ENCODE measurements at regions not wholly inside any gene's neighbourhood (a gene's known extent, or its start where the extent isn't known, plus 50 kb on each side); places are given as distances from the start of the nearest gene placed in this dataset.

DNA sequence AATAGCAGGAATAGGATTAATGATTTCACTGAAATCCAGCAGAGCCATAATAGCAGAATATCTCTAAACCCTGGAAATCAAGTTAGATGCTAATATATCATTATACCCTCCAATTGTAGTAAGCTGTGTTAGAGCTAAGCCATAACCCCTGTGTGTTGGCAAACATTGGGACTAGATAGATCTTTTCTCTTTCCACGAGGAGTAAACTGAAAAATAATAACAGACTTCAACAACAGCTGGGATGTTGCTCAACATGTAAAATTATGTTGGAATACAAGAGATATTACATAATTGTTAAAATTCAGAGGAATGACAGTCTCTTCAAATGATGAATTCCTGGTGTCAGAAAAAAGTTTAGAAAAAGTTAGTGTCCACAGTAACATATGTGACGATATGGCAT is 383.8 kb downstream of the SNAPC1 start:
- Histone ChIP-seq H3K23ac (ENCODE audit: insufficient read length, low read depth, low read length) (no peak overlapping the region), H2BK5ac (ENCODE audit: insufficient read length, low read length) (no peak overlapping the region), H2BK20ac (ENCODE audit: low read depth, low read length, poor library complexity, severe bottlenecking) (no peak overlapping the region), H3K9me3 (ENCODE audit: control insufficient read depth, low read depth, low read length) (no peaks in the 10 kb centered on the region), H3K9ac (ENCODE audit: extremely low read depth, insufficient read length, low read length) (no peak overlapping the region), H3K79me2 (ENCODE audit: insufficient read depth, low read length) (no peaks in the 10 kb centered on the region), H3K23me2 (ENCODE audit: insufficient read length, low read depth, low read length, poor library complexity, severe bottlenecking) (no peaks in the 10 kb centered on the region), H2AFZ (ENCODE audit: low read length) (no peak overlapping the region), H3K14ac (ENCODE audit: insufficient read depth, low read length) (no peak overlapping the region), H2BK120ac (ENCODE audit: low read depth, low read length, poor library complexity, severe bottlenecking) (no peak overlapping the region), H3K56ac (ENCODE audit: insufficient read length, low read depth, low read length) (no peak overlapping the region), H4K20me1 (ENCODE audit: control insufficient read depth, insufficient read depth, insufficient read length) (no peaks in the 10 kb centered on the region), H3K18ac (ENCODE audit: insufficient read length, low read depth, low read length) (no peak overlapping the region), H3K27me3 (ENCODE audit: insufficient read depth, low read length) (no peaks in the 10 kb centered on the region), H4K91ac (ENCODE audit: insufficient read length, low read depth, low read length) (no peak overlapping the region), H2BK12ac (ENCODE audit: insufficient read length, low read depth, low read length) (no peak overlapping the region), H3K79me1 (ENCODE audit: insufficient read depth, low read depth, low read length, poor library complexity, severe bottlenecking) (no peaks in the 10 kb centered on the region), H3K4me1 (ENCODE audit: insufficient read depth, low read length) (no peaks in the 10 kb centered on the region), H3K4ac (ENCODE audit: low read depth, low read length) (no peak overlapping the region), H4K8ac (replicated peaks; ENCODE audit: insufficient read length, low read depth, low read length) (no peak overlapping the region), H4K5ac (ENCODE audit: insufficient read length, low read depth, low read length) (no peak overlapping the region), H3K4me2 (ENCODE audit: insufficient read depth, insufficient read length, low read length) (no peak overlapping the region), H2BK15ac (ENCODE audit: low read depth, low read length) (no peak overlapping the region), H2AK5ac (ENCODE audit: insufficient read length, low read length) (no peak overlapping the region), H3T11ph (ENCODE audit: low read length) (no peak overlapping the region), H3K27ac (ENCODE audit: insufficient read length, low read depth, low read length) (no peak overlapping the region)
- Mint-ChIP-seq H3K9me3 (peaks cover 20 to 21% of the 10 kb centered on the region in 2 experiments; a peak in 4 of 5 replicates), H3K27ac (no peak overlapping the region), H3K4me1 (peaks cover 2 to 5% of the 10 kb centered on the region in 2 experiments; a peak in 2 of 4 replicates), H3K36me3 (ENCODE audit: insufficient read depth in 1 of 3, low read depth in 3 of 3) (peaks cover 6 to 29% (median 11%) of the 10 kb centered on the region in 3 experiments; a peak in 6 of 7 replicates), H3K4me3 (no peak overlapping the region), H3K27me3 (ENCODE audit: low read depth) (peaks cover 2% of the 10 kb centered on the region; the same call in 1 of the 2 replicates)
- no CpG with 5 or more reads among the region's 2 CpGs for WGBS (ENCODE audit: extremely low coverage, insufficient read length, low lambda C conversion rate)
- DNase-seq, result no peak
- TF ChIP-seq, protein P1, sequence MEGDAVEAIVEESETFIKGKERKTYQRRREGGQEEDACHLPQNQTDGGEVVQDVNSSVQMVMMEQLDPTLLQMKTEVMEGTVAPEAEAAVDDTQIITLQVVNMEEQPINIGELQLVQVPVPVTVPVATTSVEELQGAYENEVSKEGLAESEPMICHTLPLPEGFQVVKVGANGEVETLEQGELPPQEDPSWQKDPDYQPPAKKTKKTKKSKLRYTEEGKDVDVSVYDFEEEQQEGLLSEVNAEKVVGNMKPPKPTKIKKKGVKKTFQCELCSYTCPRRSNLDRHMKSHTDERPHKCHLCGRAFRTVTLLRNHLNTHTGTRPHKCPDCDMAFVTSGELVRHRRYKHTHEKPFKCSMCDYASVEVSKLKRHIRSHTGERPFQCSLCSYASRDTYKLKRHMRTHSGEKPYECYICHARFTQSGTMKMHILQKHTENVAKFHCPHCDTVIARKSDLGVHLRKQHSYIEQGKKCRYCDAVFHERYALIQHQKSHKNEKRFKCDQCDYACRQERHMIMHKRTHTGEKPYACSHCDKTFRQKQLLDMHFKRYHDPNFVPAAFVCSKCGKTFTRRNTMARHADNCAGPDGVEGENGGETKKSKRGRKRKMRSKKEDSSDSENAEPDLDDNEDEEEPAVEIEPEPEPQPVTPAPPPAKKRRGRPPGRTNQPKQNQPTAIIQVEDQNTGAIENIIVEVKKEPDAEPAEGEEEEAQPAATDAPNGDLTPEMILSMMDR (conservative IDR thresholded peaks at IDR 0.05), result no peak

Measured in H9 (cell line).